Neural cell (in vitro differentiated cells): ENCODE measurements at regions not wholly inside any gene's neighbourhood (a gene's known extent, or its start where the extent isn't known, plus 50 kb on each side); places are given as distances from the start of the nearest gene placed in this dataset.

Source experiments
- EZH2 ChIP-seq: fragments of 200-600, 300-800 bp; shearing (Covaris generic), sonication (generic); IDR thresholded peaks from 2 replicates; pipeline ENCODE4 v1.6.1; 2014; ENCODE audit warnings: antibody characterized with exemption, low read length, borderline replicate concordance, mild to moderate bottlenecking; ENCODE audit not compliant: insufficient read depth, poor library complexity, severe bottlenecking
- REST ChIP-seq: IDR thresholded peaks from 2 replicates; pipeline ENCODE4 v1.6.1; 2012; ENCODE audit warnings: borderline replicate concordance

GRCh38 chr1:83734420-83734819, 264.5 kb downstream of the TTLL7 start:
- no peak for TF ChIP-seq REST
- no peak for TF ChIP-seq EZH2
